ENCODE measurements at regions not wholly inside any gene's neighbourhood (a gene's known extent, or its start where the extent isn't known, plus 50 kb on each side); places are given as distances from the start of the nearest gene placed in this dataset. TPM values are rescaled to one million over a fixed set of nuclear protein-coding genes. Genes with fewer than 3 reads are reported as not detected.

GRCh38 chr14:29521526-29522137, 406.0 kb downstream of the PRKD1 start:
- no peaks in the 10 kb centered on the region for H3K79me2 ChIP-seq (ENCODE audit: control insufficient read depth, insufficient read depth, low read length)
- no peaks in the 10 kb centered on the region for H3K36me3 ChIP-seq (ENCODE audit: control insufficient read depth, insufficient read depth, low read length)
- H2BK15ac ChIP-seq (replicated peaks; ENCODE audit: low read depth): no peak overlapping the region
- no peak overlapping the region for H3K56ac ChIP-seq (ENCODE audit: low read length)
- no peak overlapping the region for H2BK5ac ChIP-seq (ENCODE audit: low read length)
- H3K79me1 ChIP-seq (ENCODE audit: low read length): no peaks in the 10 kb centered on the region
- no peak overlapping the region for H3K4me3 ChIP-seq (ENCODE audit: low read length)
- no peak overlapping the region for H2AK5ac ChIP-seq (ENCODE audit: low read length)
- DNase-seq: peak; percentile 60
- no peak overlapping the region for H4K8ac ChIP-seq (ENCODE audit: low read depth, low read length)
- H3K27ac ChIP-seq (ENCODE audit: low read depth, low read length): no peak overlapping the region
- no peak overlapping the region for H4K5ac ChIP-seq (ENCODE audit: low read length)
- H3K18ac ChIP-seq (ENCODE audit: low read length): no peak overlapping the region
- no peak overlapping the region for H3K9ac ChIP-seq (ENCODE audit: low read length)
- H3K4me1 ChIP-seq (ENCODE audit: control insufficient read depth, low read depth, low read length): no peaks in the 10 kb centered on the region
- H3K4me2 ChIP-seq (ENCODE audit: low read length): no peak overlapping the region
- WGBS (ENCODE audit: extremely low coverage, insufficient coverage, low lambda C conversion rate): no CpG with 5 or more reads among the region's 2 CpGs
- H3K4ac ChIP-seq (ENCODE audit: low read depth, low read length): no peak overlapping the region
- no peaks in the 10 kb centered on the region for H3K27me3 ChIP-seq (ENCODE audit: insufficient read depth, low read length, poor library complexity)
- no peak overlapping the region for H2BK120ac ChIP-seq (ENCODE audit: low read depth, low read length)
- H3K23ac ChIP-seq (ENCODE audit: low read length): no peak overlapping the region

Small RNA genes in the stretch of these regions (small RNA-seq; reads per million reads assigned to genes)
- not detected for gene RF00019 (ENCODE audit: insufficient read depth)
- not detected for gene RNU11-5P (ENCODE audit: insufficient read depth)
- gene RNU6-864P (ENCODE audit: insufficient read depth): not detected

Measured in mesendoderm (in vitro differentiated cells).